ENCODE measurements at regions not wholly inside any gene's neighbourhood (a gene's known extent, or its start where the extent isn't known, plus 50 kb on each side); places are given as distances from the start of the nearest gene placed in this dataset.

DNA sequence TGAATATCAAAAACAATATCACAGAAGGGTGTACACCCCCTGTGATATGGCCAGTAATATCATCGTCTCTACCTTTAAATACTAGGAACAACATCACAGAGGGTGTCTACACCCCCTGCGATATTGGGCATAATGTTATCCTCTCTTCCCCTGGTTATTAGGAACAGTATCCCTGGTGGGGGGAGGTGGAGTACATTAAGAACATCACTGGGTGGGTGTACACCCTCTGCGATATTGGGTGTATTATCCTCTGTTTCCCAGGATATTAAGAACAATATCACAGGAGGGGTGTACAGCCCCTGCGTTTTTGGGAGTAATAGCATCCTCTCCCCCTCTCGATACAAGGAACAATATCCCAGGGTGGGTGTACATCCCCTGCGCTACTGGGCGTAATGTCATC is 1932.8 kb downstream of the SUCLG1 start:
- TF ChIP-seq, protein P1, sequence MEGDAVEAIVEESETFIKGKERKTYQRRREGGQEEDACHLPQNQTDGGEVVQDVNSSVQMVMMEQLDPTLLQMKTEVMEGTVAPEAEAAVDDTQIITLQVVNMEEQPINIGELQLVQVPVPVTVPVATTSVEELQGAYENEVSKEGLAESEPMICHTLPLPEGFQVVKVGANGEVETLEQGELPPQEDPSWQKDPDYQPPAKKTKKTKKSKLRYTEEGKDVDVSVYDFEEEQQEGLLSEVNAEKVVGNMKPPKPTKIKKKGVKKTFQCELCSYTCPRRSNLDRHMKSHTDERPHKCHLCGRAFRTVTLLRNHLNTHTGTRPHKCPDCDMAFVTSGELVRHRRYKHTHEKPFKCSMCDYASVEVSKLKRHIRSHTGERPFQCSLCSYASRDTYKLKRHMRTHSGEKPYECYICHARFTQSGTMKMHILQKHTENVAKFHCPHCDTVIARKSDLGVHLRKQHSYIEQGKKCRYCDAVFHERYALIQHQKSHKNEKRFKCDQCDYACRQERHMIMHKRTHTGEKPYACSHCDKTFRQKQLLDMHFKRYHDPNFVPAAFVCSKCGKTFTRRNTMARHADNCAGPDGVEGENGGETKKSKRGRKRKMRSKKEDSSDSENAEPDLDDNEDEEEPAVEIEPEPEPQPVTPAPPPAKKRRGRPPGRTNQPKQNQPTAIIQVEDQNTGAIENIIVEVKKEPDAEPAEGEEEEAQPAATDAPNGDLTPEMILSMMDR (IDR thresholded peaks at IDR 0.05; ENCODE audit: low read length): no peak
- TF ChIP-seq EZH2 (IDR thresholded peaks at IDR 0.05; ENCODE audit: borderline replicate concordance, low read length): no peak
